ENCODE measurements at regions not wholly inside any gene's neighbourhood (a gene's known extent, or its start where the extent isn't known, plus 50 kb on each side); places are given as distances from the start of the nearest gene placed in this dataset.

GRCh38 chr2:51953931-51954330 lies 922.0 kb upstream of the NRXN1 start:
- TF ChIP-seq CTCF (IDR thresholded peaks at IDR 0.05; ENCODE audit: poor library complexity), result no peak
- TF ChIP-seq EZH2 (IDR thresholded peaks at IDR 0.05; ENCODE audit: borderline replicate concordance), result no peak
- no peak for TF ChIP-seq EZH2phosphoT487 (IDR thresholded peaks at IDR 0.05; ENCODE audit: low read depth, severe bottlenecking, unreplicated experiment)
